Vagina (tissue), 2 donors: ENCODE measurements at regions not wholly inside any gene's neighbourhood (a gene's known extent, or its start where the extent isn't known, plus 50 kb on each side); places are given as distances from the start of the nearest gene placed in this dataset.

Experiments used
- DNase-seq, 2 donors: peaks; one replicate each; pipeline ENCODE4 v3.0.0-alpha.2; 2017; ENCODE audit errors: extremely low spot score in 2 of 2
- H3K27ac ChIP-seq: fragments of 200-600 bp; sonication (generic); one replicate; pipeline ENCODE4 v1.5.1; 2019
- H3K27me3 ChIP-seq: fragments of 200-600 bp; sonication (generic); one replicate; pipeline ENCODE4 v1.5.1; 2019
- H3K36me3 ChIP-seq, 2 donors: fragments of 200-600 bp; sonication (generic); one replicate each; pipeline ENCODE4 v1.5.1; 2017 to 2019
- H3K4me1 ChIP-seq: fragments of 200-600 bp; sonication (generic); one replicate; pipeline ENCODE4 v1.5.1; 2019
- H3K4me3 ChIP-seq, 2 donors: fragments of 200-600 bp; sonication (generic); 1 replicate in 1 of 2; 2 replicates in 1 of 2; pipeline ENCODE4 v1.5.1; 2016 to 2019
- H3K9me3 ChIP-seq: fragments of 200-600 bp; sonication (generic); one replicate; pipeline ENCODE4 v1.5.1; 2019
- CTCF ChIP-seq, 3 experiments: fragments of 450-650 bp in 2 of 3; fragments of 200-600 bp in 1 of 3; sonication (generic) in 1 of 3; IDR thresholded peaks; one replicate each; pipeline ENCODE4 v1.5.1; 2017 to 2019; ENCODE audit warnings: antibody characterized with exemption in 3 of 3, mild to moderate bottlenecking in 2 of 3, moderate library complexity in 2 of 3
- POLR2A ChIP-seq, 2 donors: fragments of 450-650 bp; IDR thresholded peaks; one replicate each; pipeline ENCODE4 v1.6.1; 2017; ENCODE audit warnings: antibody characterized with exemption in 2 of 2, mild to moderate bottlenecking in 2 of 2, moderate library complexity in 2 of 2
- POLR2AphosphoS5 ChIP-seq, 2 donors: sonication (generic); formaldehyde crosslinking; IDR thresholded peaks; one replicate each; pipeline ENCODE4 v1.9.0; 2017; ENCODE audit warnings: antibody characterized with exemption in 2 of 2, mild to moderate bottlenecking in 2 of 2, low read depth in 1 of 2; ENCODE audit not compliant: insufficient read depth in 1 of 2
- intact Hi-C: fragments of 100-400 bp; cut with DNase I; formaldehyde crosslinking; loops from one replicate; pipeline ENCODE4 v1.15.1; 2023

- TF ChIP-seq CTCF (IDR thresholded peaks at IDR 0.05) (no peak), POLR2AphosphoS5 (IDR thresholded peaks at IDR 0.05; ENCODE audit: insufficient read depth in 1 of 2, low read depth in 1 of 2) (no peak), POLR2A (IDR thresholded peaks at IDR 0.05) (no peak)
- DNase-seq = no peak
- Histone ChIP-seq H3K27me3 (no peaks in the 10 kb centered on the region), H3K4me1 (no peaks in the 10 kb centered on the region), H3K4me3 (no peak overlapping the region), H3K36me3 (no peaks in the 10 kb centered on the region), H3K9me3 (no peaks in the 10 kb centered on the region), H3K27ac (no peak overlapping the region)
- intact Hi-C loops = no loop called here
Observed at GRCh38 chr5:158303275-158303674, 444.3 kb upstream of the CLINT1 start.

GRCh38 chr5:158302029-158302428 is 443.1 kb upstream of the CLINT1 start:
- Histone ChIP-seq H3K27ac (no peak overlapping the region), H3K4me1 (no peaks in the 10 kb centered on the region), H3K9me3 (no peaks in the 10 kb centered on the region), H3K4me3 (no peak overlapping the region), H3K36me3 (no peaks in the 10 kb centered on the region), H3K27me3 (no peaks in the 10 kb centered on the region)
- DNase-seq = no peak
- intact Hi-C loops = no loop called here
- TF ChIP-seq CTCF (IDR thresholded peaks at IDR 0.05) (no peak), POLR2AphosphoS5 (IDR thresholded peaks at IDR 0.05; ENCODE audit: insufficient read depth in 1 of 2, low read depth in 1 of 2) (no peak), POLR2A (IDR thresholded peaks at IDR 0.05) (no peak)

- DNase-seq = no peak
- TF ChIP-seq POLR2A (IDR thresholded peaks at IDR 0.05) (no peak), POLR2AphosphoS5 (IDR thresholded peaks at IDR 0.05; ENCODE audit: insufficient read depth in 1 of 2, low read depth in 1 of 2) (no peak), CTCF (IDR thresholded peaks at IDR 0.05) (no peak)
- intact Hi-C loops = no loop called here
- H3K4me3 ChIP-seq = no peak overlapping the region
- H3K4me1 ChIP-seq = no peaks in the 10 kb centered on the region
- H3K27me3 ChIP-seq = no peaks in the 10 kb centered on the region
- H3K27ac ChIP-seq = no peak overlapping the region
- no peaks in the 10 kb centered on the region for H3K9me3 ChIP-seq
- H3K36me3 ChIP-seq = no peaks in the 10 kb centered on the region
Observed at GRCh38 chr5:158301186-158301585, 442.2 kb upstream of the CLINT1 start.

GRCh38 chr5:158300256-158300655 is 441.3 kb upstream of the CLINT1 start:
- Histone ChIP-seq H3K27ac (no peak overlapping the region), H3K9me3 (no peaks in the 10 kb centered on the region), H3K27me3 (no peaks in the 10 kb centered on the region), H3K4me3 (no peak overlapping the region), H3K36me3 (no peaks in the 10 kb centered on the region), H3K4me1 (no peaks in the 10 kb centered on the region)
- no peak for TF ChIP-seq POLR2A (IDR thresholded peaks at IDR 0.05)
- TF ChIP-seq POLR2AphosphoS5 (IDR thresholded peaks at IDR 0.05; ENCODE audit: insufficient read depth in 1 of 2, low read depth in 1 of 2) = no peak
- TF ChIP-seq CTCF (IDR thresholded peaks at IDR 0.05) = no peak
- intact Hi-C loops = no loop called here
- DNase-seq = no peak

GRCh38 chr5:158297002-158297527 is 438.1 kb upstream of the CLINT1 start:
- Histone ChIP-seq H3K4me1 (no peaks in the 10 kb centered on the region), H3K9me3 (no peaks in the 10 kb centered on the region), H3K4me3 (no peak overlapping the region), H3K36me3 (no peaks in the 10 kb centered on the region), H3K27ac (no peak overlapping the region), H3K27me3 (no peaks in the 10 kb centered on the region)
- TF ChIP-seq CTCF (IDR thresholded peaks at IDR 0.05) = no peak
- no peak for TF ChIP-seq POLR2A (IDR thresholded peaks at IDR 0.05)
- TF ChIP-seq POLR2AphosphoS5 (IDR thresholded peaks at IDR 0.05; ENCODE audit: insufficient read depth in 1 of 2, low read depth in 1 of 2) = no peak
- intact Hi-C loops = no loop called here
- no peak for DNase-seq
